ENCODE measurements at regions not wholly inside any gene's neighbourhood (a gene's known extent, or its start where the extent isn't known, plus 50 kb on each side); places are given as distances from the start of the nearest gene placed in this dataset.

GRCh38 chr1:36532810-36533401 lies 50.2 kb upstream of the CSF3R start:
- Mint-ChIP-seq H3K27me3 (ENCODE audit: insufficient read depth) (peaks cover 1% of the 10 kb centered on the region), H3K9me3 (peaks cover 5% of the 10 kb centered on the region), H3K36me3 (ENCODE audit: low read depth) (no peaks in the 10 kb centered on the region), H3K4me3 (no peak overlapping the region), H3K4me1 (peaks cover 6% of the 10 kb centered on the region), H3K27ac (no peak overlapping the region)
- 86 to 93% methylated on average over 2 to 3 of the region's 3 CpGs for WGBS, 2 experiments (ENCODE audit: insufficient coverage in 1 of 2, insufficient read length in 1 of 2)
- Histone ChIP-seq H3K9ac (ENCODE audit: extremely low read depth, low read length, poor library complexity, severe bottlenecking) (no peak overlapping the region), H3K27me3 (ENCODE audit: control insufficient read depth, insufficient read depth, low read length, poor library complexity, severe bottlenecking) (no peaks in the 10 kb centered on the region), H3K4me3 (ENCODE audit: low read length) (no peak overlapping the region), H3K27ac (ENCODE audit: low read depth, low read length) (no peak overlapping the region), H3K36me3 (ENCODE audit: control insufficient read depth, insufficient read depth, low read length) (no peaks in the 10 kb centered on the region), H3K4me1 (ENCODE audit: control insufficient read depth, insufficient read depth, low read length) (no peaks in the 10 kb centered on the region), H3K9me3 (ENCODE audit: control insufficient read depth, low read length) (peaks cover 5% of the 10 kb centered on the region)
- TF ChIP-seq CTCF (conservative IDR thresholded peaks at IDR 0.05), result no peak
- DNase-seq, result no peak

Measured in endodermal cell (in vitro differentiated cells).